ENCODE measurements at regions not wholly inside any gene's neighbourhood (a gene's known extent, or its start where the extent isn't known, plus 50 kb on each side); places are given as distances from the start of the nearest gene placed in this dataset.

DNA sequence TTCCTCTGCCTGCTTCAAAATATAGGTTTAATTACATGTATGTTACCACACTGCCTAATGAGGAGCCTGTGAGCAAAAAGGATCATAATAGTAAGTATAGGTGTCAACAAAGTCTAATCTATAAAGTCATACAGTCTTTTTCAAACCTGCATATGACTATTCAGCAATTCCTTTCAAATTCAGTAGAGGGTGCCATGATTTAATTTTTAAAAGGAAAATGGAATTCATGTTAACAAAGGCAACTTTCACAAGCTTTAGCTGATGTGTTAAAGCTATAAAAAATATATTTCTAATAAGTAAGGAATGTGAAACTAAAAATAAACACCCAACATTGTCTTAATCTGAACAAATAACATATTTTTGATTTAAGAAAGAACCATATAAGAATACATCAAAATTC, 52.1 kb downstream of the MPP7 start:
- no peak for DNase-seq (ENCODE audit: low spot score)
- peak; percentile 27 for TF ChIP-seq CTCF (IDR thresholded peaks at IDR 0.05; ENCODE audit: unreplicated experiment)
- Mint-ChIP-seq H3K9me3 (ENCODE audit: unreplicated experiment) (no peaks in the 10 kb centered on the region), H3K4me3 (ENCODE audit: unreplicated experiment) (no peak overlapping the region), H3K27ac (ENCODE audit: unreplicated experiment) (no peak overlapping the region), H3K4me1 (ENCODE audit: unreplicated experiment) (peaks cover 7% of the 10 kb centered on the region), H3K27me3 (ENCODE audit: unreplicated experiment) (no peaks in the 10 kb centered on the region), H3K36me3 (ENCODE audit: low read depth, unreplicated experiment) (no peaks in the 10 kb centered on the region)

GRCh38 chr10:28250358-28250757, 52.5 kb downstream of the MPP7 start:
- no peaks in the 10 kb centered on the region for H3K27me3 Mint-ChIP-seq (ENCODE audit: unreplicated experiment)
- H3K27ac Mint-ChIP-seq (ENCODE audit: unreplicated experiment): no peak overlapping the region
- H3K9me3 Mint-ChIP-seq (ENCODE audit: unreplicated experiment): no peaks in the 10 kb centered on the region
- no peak for DNase-seq (ENCODE audit: low spot score)
- no peak for TF ChIP-seq CTCF (IDR thresholded peaks at IDR 0.05; ENCODE audit: unreplicated experiment)
- H3K4me1 Mint-ChIP-seq (ENCODE audit: unreplicated experiment): peaks cover 7% of the 10 kb centered on the region
- no peak overlapping the region for H3K4me3 Mint-ChIP-seq (ENCODE audit: unreplicated experiment)
- no peaks in the 10 kb centered on the region for H3K36me3 Mint-ChIP-seq (ENCODE audit: low read depth, unreplicated experiment)

DNA sequence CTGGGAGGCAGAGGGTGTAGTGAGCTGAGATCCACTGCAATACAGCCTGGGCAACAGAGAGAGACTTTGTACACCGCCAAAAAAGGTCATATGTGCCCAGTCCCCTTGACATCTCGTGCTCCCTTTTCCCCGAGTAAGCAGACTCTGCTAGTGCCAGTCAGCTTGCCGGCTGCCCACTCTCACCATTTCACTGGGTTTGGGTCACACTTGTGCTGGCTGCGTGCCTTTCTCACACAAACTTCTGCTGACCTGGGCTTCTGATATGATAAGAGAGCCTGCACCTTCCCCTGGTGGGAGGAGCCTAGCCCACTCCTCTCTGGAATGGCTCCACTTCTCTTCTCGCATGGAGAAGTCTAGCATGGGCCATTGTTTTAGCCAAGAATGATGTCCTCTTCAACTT, 53.4 kb downstream of the MPP7 start:
- Mint-ChIP-seq H3K4me1 (ENCODE audit: unreplicated experiment) (peaks cover 7% of the 10 kb centered on the region), H3K27ac (ENCODE audit: unreplicated experiment) (no peak overlapping the region), H3K4me3 (ENCODE audit: unreplicated experiment) (no peak overlapping the region), H3K27me3 (ENCODE audit: unreplicated experiment) (no peaks in the 10 kb centered on the region), H3K9me3 (ENCODE audit: unreplicated experiment) (no peaks in the 10 kb centered on the region), H3K36me3 (ENCODE audit: low read depth, unreplicated experiment) (no peaks in the 10 kb centered on the region)
- DNase-seq (ENCODE audit: low spot score): no peak
- TF ChIP-seq CTCF (IDR thresholded peaks at IDR 0.05; ENCODE audit: unreplicated experiment): no peak

GRCh38 chr10:28248092-28248491, 54.8 kb downstream of the MPP7 start:
- DNase-seq (ENCODE audit: low spot score): no peak
- H3K4me3 Mint-ChIP-seq (ENCODE audit: unreplicated experiment): no peak overlapping the region
- H3K36me3 Mint-ChIP-seq (ENCODE audit: low read depth, unreplicated experiment): no peaks in the 10 kb centered on the region
- H3K27me3 Mint-ChIP-seq (ENCODE audit: unreplicated experiment): no peaks in the 10 kb centered on the region
- peaks cover 7% of the 10 kb centered on the region for H3K4me1 Mint-ChIP-seq (ENCODE audit: unreplicated experiment)
- TF ChIP-seq CTCF (IDR thresholded peaks at IDR 0.05; ENCODE audit: unreplicated experiment): no peak
- no peak overlapping the region for H3K27ac Mint-ChIP-seq (ENCODE audit: unreplicated experiment)
- no peaks in the 10 kb centered on the region for H3K9me3 Mint-ChIP-seq (ENCODE audit: unreplicated experiment)

- TF ChIP-seq CTCF (IDR thresholded peaks at IDR 0.05; ENCODE audit: unreplicated experiment): no peak
- DNase-seq (ENCODE audit: low spot score): no peak
- no peaks in the 10 kb centered on the region for H3K36me3 Mint-ChIP-seq (ENCODE audit: low read depth, unreplicated experiment)
- no peak overlapping the region for H3K27ac Mint-ChIP-seq (ENCODE audit: unreplicated experiment)
- peaks cover 10% of the 10 kb centered on the region for H3K4me1 Mint-ChIP-seq (ENCODE audit: unreplicated experiment)
- H3K9me3 Mint-ChIP-seq (ENCODE audit: unreplicated experiment): no peaks in the 10 kb centered on the region
- H3K4me3 Mint-ChIP-seq (ENCODE audit: unreplicated experiment): no peak overlapping the region
- no peaks in the 10 kb centered on the region for H3K27me3 Mint-ChIP-seq (ENCODE audit: unreplicated experiment)
Measured at GRCh38 chr10:28246023-28246422, 56.8 kb downstream of the MPP7 start.
